ENCODE measurements at regions not wholly inside any gene's neighbourhood (a gene's known extent, or its start where the extent isn't known, plus 50 kb on each side); places are given as distances from the start of the nearest gene placed in this dataset.
"Not testable (repeated sequence)": the region's sequence is repeated elsewhere in the genome, so short reads cannot be mapped to it uniquely, and the experiment has no call there.

DNA sequence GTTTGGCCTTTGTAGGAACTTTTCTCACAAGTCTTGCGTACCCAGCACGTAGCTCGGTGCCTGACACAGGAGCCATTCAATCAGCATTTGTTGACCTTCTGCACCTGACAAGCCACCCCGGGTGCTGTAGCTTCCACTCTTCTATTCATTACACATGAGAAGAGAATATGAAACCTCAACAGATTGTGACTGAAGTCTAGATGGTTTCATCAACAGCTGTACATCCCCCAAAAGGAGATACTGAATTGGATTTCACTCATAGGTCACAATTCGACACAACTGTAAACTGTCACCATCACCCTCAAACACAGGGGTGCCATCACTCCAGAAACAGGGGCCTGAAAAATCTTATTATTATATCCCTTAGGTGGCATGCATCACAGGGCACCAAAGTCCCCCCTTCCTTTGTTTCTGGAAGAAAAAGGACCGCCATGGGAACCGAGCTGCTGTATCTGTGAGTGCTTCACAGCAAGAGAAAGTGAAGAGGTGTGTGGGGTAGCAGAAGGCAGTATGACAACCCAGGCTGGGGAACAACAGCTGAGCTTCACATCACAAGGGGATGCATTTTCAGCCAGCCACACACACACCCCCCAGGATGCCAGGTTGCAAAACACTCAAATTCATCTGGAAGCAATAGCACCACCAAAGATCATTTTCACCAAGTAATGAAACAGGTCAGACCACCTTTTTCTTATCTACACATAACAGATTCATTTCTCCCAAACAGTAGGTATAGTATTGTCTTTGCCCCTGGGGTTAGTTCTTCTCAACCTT, 225.7 kb downstream of the TOMM20 start:
- no peak for DNase-seq (ENCODE audit: low read depth, low spot score)

DNA sequence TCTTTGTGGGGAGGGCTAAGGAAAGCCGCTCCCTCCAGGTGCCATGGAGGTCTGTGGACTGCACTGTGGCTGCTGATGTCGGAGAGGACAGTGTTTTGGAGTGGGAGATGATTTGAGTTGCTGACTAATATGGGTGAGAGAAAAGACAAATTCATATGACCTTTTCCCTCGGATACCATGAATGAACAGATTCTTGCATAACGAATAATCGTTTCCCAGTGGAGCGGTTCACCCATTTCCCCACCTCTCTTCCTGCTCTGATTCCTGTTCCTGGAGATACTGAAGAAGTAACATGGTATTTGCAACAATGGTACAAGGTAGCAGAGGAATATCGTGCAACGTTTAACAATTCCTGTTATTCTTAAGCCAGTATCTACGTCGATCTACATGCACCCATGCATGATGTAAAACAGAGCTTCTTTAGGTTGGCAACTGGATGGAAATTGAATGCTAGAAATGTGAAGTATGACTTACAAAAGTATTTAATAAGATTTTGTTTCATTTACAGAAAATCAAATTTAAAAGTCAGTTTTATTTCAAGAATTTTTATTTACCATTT, 227.1 kb downstream of the TOMM20 start:
- no peak for DNase-seq (ENCODE audit: low read depth, low spot score)

GRCh38 chr1:234900595-234900994, 228.0 kb downstream of the TOMM20 start:
- no peak for DNase-seq (ENCODE audit: low read depth, low spot score)

DNA sequence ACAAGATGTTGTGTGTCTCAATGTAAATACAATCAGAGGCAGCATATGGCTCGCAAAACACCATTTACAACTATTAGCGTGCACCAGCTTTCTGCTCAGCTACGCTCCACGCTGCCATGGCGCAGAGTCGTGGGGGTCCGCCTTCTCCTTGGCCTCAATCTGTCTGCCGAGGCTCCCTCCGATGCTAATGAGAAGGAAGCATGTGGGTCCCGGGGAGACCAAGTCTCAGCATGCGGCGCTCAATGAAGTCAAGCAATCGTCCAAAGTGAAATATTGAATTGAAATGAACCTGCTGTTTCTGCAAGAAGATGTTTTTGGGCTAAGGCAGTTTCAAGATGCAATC, 228.9 kb downstream of the TOMM20 start:
- no peak for DNase-seq (ENCODE audit: low read depth, low spot score)

GRCh38 chr1:234899041-234899729, 229.5 kb downstream of the TOMM20 start:
- DNase-seq (ENCODE audit: low read depth, low spot score) = peak; percentile 40

DNA sequence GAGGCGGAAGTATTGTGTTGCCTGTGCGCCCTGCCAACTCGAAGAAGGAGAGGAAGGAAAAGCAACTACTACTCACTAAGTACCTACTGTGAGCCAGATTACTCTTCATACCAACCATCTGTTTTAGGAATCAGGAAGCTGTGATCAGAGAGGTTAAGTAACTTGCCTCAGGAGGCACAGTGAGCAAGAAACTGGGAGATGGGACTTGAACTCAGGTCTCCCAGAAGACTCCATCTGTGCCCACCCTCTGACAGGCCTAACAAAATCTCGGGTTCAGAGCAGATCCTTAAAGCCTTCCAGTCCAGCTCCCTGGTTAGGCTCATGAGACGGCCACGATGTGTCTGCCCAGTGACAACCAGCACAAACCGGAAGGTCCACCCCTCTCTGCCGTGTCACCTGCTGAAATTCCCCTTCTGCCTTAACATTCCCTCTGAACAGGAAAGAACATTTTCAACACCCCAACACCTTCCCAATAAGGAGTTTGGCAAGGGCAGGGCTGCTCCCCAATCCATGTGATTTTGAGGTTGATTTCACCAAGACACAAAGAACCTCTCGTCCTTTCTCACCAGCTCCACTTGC, 230.1 kb downstream of the TOMM20 start:
- DNase-seq (ENCODE audit: low read depth, low spot score) = no peak

GRCh38 chr1:234897754-234898454, 230.7 kb downstream of the TOMM20 start:
- no peak for DNase-seq (ENCODE audit: low read depth, low spot score)

- DNase-seq (ENCODE audit: low read depth, low spot score) = no peak
Measured at GRCh38 chr1:234897390-234897749, 231.3 kb downstream of the TOMM20 start.

DNA sequence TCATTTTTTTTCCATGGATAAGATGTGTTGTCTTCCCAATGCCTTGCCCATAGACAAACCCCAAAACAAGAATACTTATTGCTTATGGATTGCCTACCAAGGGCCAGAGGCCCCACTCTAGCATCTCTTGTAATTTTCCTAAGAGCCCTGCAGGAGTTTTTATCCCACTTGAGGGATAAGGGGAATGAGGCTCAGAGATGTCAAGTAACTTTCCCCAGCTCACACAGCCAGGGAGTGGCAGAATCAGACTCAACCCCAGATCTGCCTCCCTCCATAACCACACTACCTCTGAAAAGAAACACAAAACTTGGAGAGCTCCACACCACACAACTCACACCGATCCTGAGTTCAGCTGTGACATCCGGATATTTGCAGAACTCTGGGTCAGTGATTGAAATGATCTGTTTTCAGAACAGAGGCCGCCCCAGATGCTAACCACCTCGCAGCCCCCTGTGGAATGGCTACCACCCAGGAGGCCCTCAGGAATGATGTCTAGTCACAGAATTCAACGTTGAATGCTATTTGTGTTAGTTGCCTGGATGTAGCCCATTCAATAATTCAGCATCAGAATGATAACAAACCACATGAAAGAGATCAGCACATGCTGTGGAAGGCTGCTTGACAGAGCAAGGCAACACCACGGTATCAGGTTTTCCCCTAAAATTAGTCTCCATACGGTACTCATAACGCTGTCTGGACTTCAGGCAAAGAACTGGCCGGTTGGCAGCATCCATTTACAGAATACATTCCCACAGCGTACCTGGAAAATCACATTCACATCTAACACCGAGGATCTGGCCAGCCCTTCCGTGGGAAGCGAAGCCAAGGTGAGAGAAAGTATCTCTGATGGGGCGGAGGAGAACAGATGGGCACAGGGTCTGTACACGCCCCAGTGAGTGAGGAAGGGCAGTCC, 231.9 kb downstream of the TOMM20 start:
- no peak for DNase-seq (ENCODE audit: low read depth, low spot score)

DNA sequence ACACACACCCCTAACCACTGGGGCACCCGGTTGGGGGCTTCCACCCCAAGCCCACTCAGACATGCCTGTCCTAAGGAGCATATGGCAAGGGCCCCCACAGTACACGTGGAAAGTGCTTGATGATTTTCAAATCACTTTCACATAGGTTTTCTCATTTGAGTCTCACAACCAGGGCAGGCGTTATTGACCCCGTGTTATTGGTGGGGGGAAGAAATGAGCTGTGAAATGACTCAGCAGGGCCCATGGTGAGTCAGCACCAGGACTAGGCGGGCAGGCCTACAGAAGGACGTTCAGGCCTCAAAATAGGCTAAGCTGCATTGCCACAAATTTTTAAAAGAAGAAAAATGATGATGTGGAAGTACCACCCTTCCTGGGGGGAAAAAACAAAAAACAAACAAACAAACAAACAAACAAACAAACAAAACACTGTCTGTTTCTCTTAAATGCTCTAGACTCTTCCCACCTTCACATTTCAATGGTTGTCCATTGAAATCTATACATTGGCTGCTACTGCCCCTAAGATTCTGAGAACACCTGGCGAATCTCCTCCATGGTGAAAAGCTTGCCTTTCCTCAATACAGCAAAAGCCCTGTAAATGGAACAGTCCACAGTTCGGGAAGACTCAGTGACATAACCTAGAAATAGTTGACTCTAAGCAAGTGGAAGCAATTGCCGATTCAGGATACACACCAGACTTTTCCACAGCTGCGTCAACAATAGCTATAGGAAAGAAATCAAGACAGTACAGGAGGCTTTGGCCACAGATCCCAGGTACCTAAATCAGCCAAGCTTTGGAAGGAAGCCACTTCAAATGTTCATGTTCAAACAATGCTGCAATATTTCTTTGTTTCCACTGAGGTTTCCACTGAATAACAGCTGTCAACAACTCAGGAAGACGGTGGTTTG, 234.7 kb downstream of the TOMM20 start:
- no peak for DNase-seq (ENCODE audit: low read depth, low spot score)

DNA sequence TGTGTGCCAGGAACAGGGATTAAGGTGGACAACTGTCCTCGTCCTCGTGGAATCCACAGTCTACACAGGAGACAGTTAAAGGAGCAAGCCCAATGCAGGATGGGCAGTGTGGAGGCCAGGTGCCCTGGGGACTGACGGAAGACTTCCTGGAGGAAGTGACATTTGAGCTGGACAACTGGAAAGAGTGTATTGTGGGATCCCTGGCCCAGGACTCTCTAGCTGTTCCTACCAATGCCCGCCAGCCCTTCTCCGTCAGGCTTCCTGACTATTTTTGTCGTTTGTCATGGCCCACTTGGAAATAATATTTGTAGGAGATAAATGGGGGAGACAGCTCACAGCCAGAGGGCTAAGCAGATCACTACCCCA, 235.3 kb downstream of the TOMM20 start:
- DNase-seq (ENCODE audit: low read depth, low spot score) = no peak

- DNase-seq (ENCODE audit: low read depth, low spot score) = no peak
Measured at GRCh38 chr1:234892642-234893041, 236.0 kb downstream of the TOMM20 start.

- no peak for DNase-seq (ENCODE audit: low read depth, low spot score)
Measured at GRCh38 chr1:234891427-234891826, 237.2 kb downstream of the TOMM20 start.

DNA sequence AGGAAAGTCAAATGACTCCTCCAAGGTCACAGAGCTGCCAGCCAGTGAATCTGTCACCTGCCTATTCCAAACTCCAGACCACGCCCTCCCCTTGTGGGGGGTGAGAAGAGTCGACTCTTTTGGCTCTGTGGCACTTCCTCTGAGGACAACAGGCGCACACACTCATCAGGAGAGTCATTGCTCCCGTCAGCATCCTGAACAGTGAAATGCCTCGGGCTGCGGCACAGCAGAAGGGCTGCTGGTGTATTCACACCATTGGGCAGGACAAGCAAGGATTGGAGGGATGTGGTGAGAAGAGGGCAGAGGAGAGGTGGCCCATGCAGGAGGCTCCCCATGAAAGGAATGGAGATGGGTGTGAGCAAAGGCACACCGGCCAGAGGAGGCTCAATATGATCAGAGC, 239.0 kb downstream of the TOMM20 start:
- DNase-seq (ENCODE audit: low read depth, low spot score) = no peak

DNA sequence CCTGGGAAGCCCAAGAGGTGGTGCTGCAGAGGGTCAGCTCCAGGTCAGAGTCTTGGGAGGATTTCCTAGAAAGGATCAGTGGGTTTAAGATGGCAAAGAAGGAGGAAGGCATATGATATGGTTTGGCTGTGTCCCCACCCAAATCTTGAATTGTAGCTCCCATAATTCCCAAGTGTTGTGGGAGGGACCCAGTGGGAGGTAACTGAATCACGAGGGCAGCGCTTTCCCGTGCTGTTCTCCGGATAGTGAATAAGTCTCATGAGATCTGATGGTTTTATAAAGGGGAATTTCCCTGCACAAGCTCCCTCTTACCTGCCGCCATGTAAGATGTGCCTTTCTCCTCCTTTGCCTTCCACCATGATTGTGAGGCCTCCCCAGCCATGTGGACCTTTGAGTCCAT, 240.4 kb downstream of the TOMM20 start:
- not testable (repeated sequence) for DNase-seq (ENCODE audit: low read depth, low spot score)

DNA sequence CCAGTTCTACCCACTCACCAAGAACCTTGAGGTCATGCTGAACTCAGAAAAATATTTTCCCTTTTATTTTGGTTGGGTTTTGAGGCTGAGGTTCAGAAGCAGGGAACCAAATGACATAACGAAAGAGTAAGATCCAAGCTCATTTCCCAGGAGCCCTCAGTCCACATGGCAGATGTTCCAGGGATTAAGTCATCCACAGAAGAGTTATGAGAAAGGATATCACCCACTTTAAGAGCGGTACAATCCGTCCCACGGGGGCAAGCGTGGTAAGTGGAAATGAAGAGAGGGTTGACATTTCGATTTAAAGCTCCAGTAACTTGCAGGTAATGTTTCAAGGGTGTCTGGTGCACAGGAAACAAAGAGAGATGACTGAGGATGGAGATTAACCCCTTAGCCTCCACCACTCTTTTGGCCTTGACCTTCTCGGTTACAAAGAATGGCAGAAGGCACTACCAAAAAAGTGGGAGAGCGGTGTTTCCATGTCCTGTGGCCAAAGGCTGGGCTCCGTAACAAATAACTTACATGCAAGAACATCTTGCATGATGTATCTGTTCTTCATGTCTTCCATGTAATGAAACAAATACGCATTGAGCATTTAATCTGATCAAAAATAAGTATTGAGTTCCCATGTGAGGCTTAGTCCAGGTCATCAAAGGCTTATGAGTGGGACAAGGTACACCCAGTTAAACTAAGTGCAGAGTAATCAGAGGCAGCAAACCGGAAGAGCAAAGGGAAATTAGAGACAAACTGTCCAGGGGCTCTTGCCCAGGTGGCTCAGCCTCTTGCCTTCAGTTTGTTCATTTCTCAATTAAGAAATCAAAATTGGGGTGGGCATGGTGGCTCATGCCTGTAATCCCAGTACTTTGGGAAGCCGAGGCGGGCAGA, 241.4 kb downstream of the TOMM20 start:
- DNase-seq (ENCODE audit: low read depth, low spot score) = no peak

- DNase-seq (ENCODE audit: low read depth, low spot score) = no peak
Measured at GRCh38 chr1:234886081-234886984, 242.3 kb downstream of the TOMM20 start.

DNA sequence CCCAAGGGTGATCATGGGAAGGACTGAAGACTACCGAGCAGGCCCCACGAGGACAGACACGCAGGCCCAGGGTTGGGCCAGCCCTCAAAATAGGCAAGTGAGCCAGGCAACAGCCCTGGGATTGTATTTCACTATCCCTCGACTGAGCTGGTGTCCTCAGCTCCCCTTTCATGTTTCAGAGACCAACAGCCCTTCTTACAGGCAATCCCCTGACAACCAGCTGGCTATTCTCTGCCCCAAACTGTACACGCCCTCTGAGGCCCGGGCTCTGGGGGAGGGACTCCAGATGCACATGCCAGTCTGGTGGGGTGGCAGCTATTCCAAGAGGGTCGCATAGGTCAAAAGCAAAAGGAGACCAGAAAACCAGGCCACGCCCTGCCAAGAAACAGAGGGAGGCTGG, 243.0 kb downstream of the TOMM20 start:
- no peak for DNase-seq (ENCODE audit: low read depth, low spot score)
